ENCODE measurements at regions not wholly inside any gene's neighbourhood (a gene's known extent, or its start where the extent isn't known, plus 50 kb on each side); places are given as distances from the start of the nearest gene placed in this dataset.

GRCh38 chr11:43580735-43581369 is 99.7 kb upstream of the HSD17B12 start:
- H3K4me3 Mint-ChIP-seq (ENCODE audit: low read depth, unreplicated experiment), result no peak overlapping the region
- peaks cover 12% of the 10 kb centered on the region for H3K4me1 Mint-ChIP-seq (ENCODE audit: low read depth, unreplicated experiment)
- H3K36me3 Mint-ChIP-seq (ENCODE audit: insufficient read depth, unreplicated experiment), result peaks cover 16% of the 10 kb centered on the region
- DNase-seq, result no peak
- BruUV-seq (replicated peaks), result no TSS peak
- no peaks in the 10 kb centered on the region for H3K9me3 Mint-ChIP-seq (ENCODE audit: low read depth, unreplicated experiment)
- no peak for TF ChIP-seq CTCF (IDR thresholded peaks at IDR 0.05; ENCODE audit: unreplicated experiment)
- H3K27me3 Mint-ChIP-seq (ENCODE audit: unreplicated experiment), result peaks cover 97% of the 10 kb centered on the region
- CTCF ChIA-PET, result no interaction called here
- intact Hi-C loops (cut with micrococcal nuclease; ENCODE audit: unreplicated experiment), result no loop called here
- H3K27ac Mint-ChIP-seq (ENCODE audit: unreplicated experiment), result no peak overlapping the region

DNA sequence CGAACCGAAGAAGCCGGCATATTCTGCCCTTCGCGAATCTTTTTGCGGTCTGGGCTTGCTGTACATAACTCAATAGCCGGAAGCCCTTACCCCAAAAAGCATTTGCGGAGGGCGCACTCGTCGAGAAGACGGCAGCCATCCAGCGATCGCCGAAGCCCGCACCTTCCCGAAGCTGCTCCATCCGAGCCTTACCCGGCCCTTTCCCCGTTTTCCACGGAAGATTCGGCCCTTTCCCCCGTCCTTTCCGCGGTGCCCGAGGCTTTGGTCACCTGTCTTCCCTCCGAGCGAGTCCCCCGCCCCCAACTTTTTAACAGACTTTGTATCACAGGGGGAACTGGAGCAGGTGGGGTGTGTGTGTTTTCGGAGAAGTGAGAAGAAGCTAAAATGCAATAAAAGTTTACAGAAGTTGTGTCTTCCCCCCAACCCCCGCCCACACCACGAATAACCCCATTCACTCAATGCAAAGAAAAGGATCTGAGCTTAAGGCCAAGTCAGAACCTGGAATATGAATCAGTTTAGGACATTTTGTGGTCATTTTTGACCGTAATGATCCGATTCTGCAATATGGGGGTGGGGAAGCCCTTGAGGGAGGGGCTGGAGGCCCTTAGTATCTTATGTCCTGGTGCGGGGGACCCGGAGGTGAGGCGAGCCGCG is 99.0 kb upstream of the HSD17B12 start:
- Mint-ChIP-seq H3K4me3 (ENCODE audit: low read depth, unreplicated experiment) (no peak overlapping the region), H3K27me3 (ENCODE audit: unreplicated experiment) (peaks cover 97% of the 10 kb centered on the region), H3K4me1 (ENCODE audit: low read depth, unreplicated experiment) (peaks cover 7% of the 10 kb centered on the region), H3K36me3 (ENCODE audit: insufficient read depth, unreplicated experiment) (peaks cover 16% of the 10 kb centered on the region), H3K27ac (ENCODE audit: unreplicated experiment) (no peak overlapping the region), H3K9me3 (ENCODE audit: low read depth, unreplicated experiment) (no peaks in the 10 kb centered on the region)
- intact Hi-C loops (cut with micrococcal nuclease; ENCODE audit: unreplicated experiment), result no loop called here
- no TSS peak for BruUV-seq (replicated peaks)
- no peak for TF ChIP-seq CTCF (IDR thresholded peaks at IDR 0.05; ENCODE audit: unreplicated experiment)
- CTCF ChIA-PET, result no interaction called here
- no peak for DNase-seq

GRCh38 chr11:43582024-43582862 is 98.3 kb upstream of the HSD17B12 start:
- Mint-ChIP-seq H3K36me3 (ENCODE audit: insufficient read depth, unreplicated experiment) (peaks cover 16% of the 10 kb centered on the region), H3K9me3 (ENCODE audit: low read depth, unreplicated experiment) (no peaks in the 10 kb centered on the region), H3K27me3 (ENCODE audit: unreplicated experiment) (peaks cover 97% of the 10 kb centered on the region), H3K27ac (ENCODE audit: unreplicated experiment) (no peak overlapping the region), H3K4me1 (ENCODE audit: low read depth, unreplicated experiment) (no peaks in the 10 kb centered on the region), H3K4me3 (ENCODE audit: low read depth, unreplicated experiment) (no peak overlapping the region)
- no peak for TF ChIP-seq CTCF (IDR thresholded peaks at IDR 0.05; ENCODE audit: unreplicated experiment)
- CTCF ChIA-PET, result no interaction called here
- no peak for DNase-seq
- intact Hi-C loops (cut with micrococcal nuclease; ENCODE audit: unreplicated experiment), result no loop called here
- BruUV-seq (replicated peaks), result no TSS peak

DNA sequence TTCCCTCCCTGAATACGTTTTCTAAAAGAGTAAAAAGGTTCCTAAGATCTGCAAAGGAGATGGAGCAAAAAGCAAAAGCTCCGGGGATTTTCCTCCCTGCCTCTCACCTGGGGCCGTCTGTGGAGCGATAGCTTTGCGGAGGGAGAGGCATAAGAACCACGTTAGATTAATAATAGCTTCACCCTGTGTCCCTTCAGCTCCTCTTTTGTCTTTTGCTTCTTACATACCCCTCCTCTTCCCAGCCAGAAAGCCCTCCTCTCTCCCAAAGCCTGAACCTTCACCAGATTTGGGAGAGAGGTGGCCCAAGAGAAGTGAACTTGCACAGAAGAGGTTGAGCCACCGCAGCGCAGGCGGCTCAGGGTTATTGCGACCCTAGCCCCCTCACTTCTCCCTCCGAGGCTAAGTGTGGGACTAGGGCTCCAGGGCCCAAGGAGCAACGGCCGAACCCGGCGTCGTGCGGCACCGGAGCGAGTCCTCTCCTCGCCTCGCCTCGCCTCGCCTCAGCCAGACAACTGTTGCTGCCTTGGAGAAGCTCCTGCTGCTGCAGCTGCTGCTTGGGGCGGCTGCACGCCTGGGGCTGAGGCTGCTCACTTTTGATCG is 97.6 kb upstream of the HSD17B12 start:
- CTCF ChIA-PET, result no interaction called here
- H3K36me3 Mint-ChIP-seq (ENCODE audit: insufficient read depth, unreplicated experiment), result peaks cover 16% of the 10 kb centered on the region
- no TSS peak for BruUV-seq (replicated peaks)
- no peaks in the 10 kb centered on the region for H3K4me1 Mint-ChIP-seq (ENCODE audit: low read depth, unreplicated experiment)
- peaks cover 95% of the 10 kb centered on the region for H3K27me3 Mint-ChIP-seq (ENCODE audit: unreplicated experiment)
- no peak overlapping the region for H3K4me3 Mint-ChIP-seq (ENCODE audit: low read depth, unreplicated experiment)
- DNase-seq, result no peak
- TF ChIP-seq CTCF (IDR thresholded peaks at IDR 0.05; ENCODE audit: unreplicated experiment), result no peak
- intact Hi-C loops (cut with micrococcal nuclease; ENCODE audit: unreplicated experiment), result no loop called here
- no peak overlapping the region for H3K27ac Mint-ChIP-seq (ENCODE audit: unreplicated experiment)
- H3K9me3 Mint-ChIP-seq (ENCODE audit: low read depth, unreplicated experiment), result no peaks in the 10 kb centered on the region
